Panc1 (cell line): ENCODE measurements at regions not wholly inside any gene's neighbourhood (a gene's known extent, or its start where the extent isn't known, plus 50 kb on each side); places are given as distances from the start of the nearest gene placed in this dataset.

Source experiments
- ATAC-seq: fragments of 200-7000 bp; cut with Tn5 transposase; 2 replicates; pipeline ENCODE4 v1.9.1; 2020; ENCODE audit warnings: mild to moderate bottlenecking, moderate library complexity
- BruUV-seq: library from RNA; stranded (reverse); fragments of 400-500 nt; replicated peaks from 2 replicates; lab custom pipeline; 2021; lab: Mats Ljungman, UMichigan
- CTCF ChIA-PET: fragments of 300-600 bp; sonication (Branson Sonifier 250); formaldehyde crosslinking; loops from one replicate; lab custom pipeline; 2022; ENCODE audit warnings: antibody characterized with exemption; lab: Charles Lee
- POLR2A ChIA-PET: fragments of 300-600 bp; sonication (Branson Sonifier 250); formaldehyde crosslinking; loops from one replicate; lab custom pipeline; 2022; ENCODE audit warnings: antibody characterized with exemption; lab: Charles Lee
- DNase-seq: peaks from one replicate; pipeline ENCODE4 v3.0.0-alpha.2; 2010; ENCODE audit warnings: low read depth, low spot score
- H3K27ac ChIP-seq: 2 replicates; pipeline ENCODE4 v1.5.1; 2011; ENCODE audit warnings: mild to moderate bottlenecking, low read length, inconsistent platforms
- H3K27me3 ChIP-seq: fragments of 200-500 bp; sonication (Bioruptor generic); 2 replicates; pipeline ENCODE4 v1.6.0; 2014; ENCODE audit warnings: low read length, inconsistent platforms; ENCODE audit not compliant: control insufficient read depth, insufficient read depth
- H3K36me3 ChIP-seq: fragments of 200-500 bp; sonication (Bioruptor generic); 2 replicates; pipeline ENCODE4 v1.5.1; 2014; ENCODE audit warnings: inconsistent platforms, mild to moderate bottlenecking, low read length, moderate library complexity; ENCODE audit not compliant: control insufficient read depth, insufficient read depth
- H3K4me1 ChIP-seq: 2 replicates; pipeline ENCODE4 v1.5.1; 2011; ENCODE audit warnings: inconsistent platforms, mild to moderate bottlenecking, low read length, moderate library complexity; ENCODE audit not compliant: control insufficient read depth, insufficient read depth
- H3K4me3 ChIP-seq, 2 experiments: 2 replicates each; pipeline ENCODE4 v1.5.1; 2011 to 2012; ENCODE audit warnings: low read depth in 2 of 2, low read length in 2 of 2, mild to moderate bottlenecking in 2 of 2, inconsistent platforms in 1 of 2, moderate library complexity in 1 of 2
- H3K9me3 ChIP-seq: fragments of 200-500 bp; sonication (Bioruptor generic); 2 replicates; pipeline ENCODE4 v1.5.1; 2014; ENCODE audit warnings: low read depth, mild to moderate bottlenecking, inconsistent platforms, low read length, moderate library complexity; ENCODE audit not compliant: control insufficient read depth, insufficient read depth
- POLR2AphosphoS5 ChIP-seq: IDR thresholded peaks from 2 replicates; pipeline ENCODE4 v1.6.1; 2012; ENCODE audit warnings: mild to moderate bottlenecking, low read depth, low read length, moderate library complexity
- SIN3A ChIP-seq: IDR thresholded peaks from 2 replicates; pipeline ENCODE4 v1.6.1; 2012; ENCODE audit warnings: low read depth, mild to moderate bottlenecking, low read length, moderate library complexity, borderline replicate concordance; ENCODE audit not compliant: insufficient read depth
- TCF7L2 ChIP-seq: IDR thresholded peaks from 2 replicates; pipeline ENCODE4 v1.6.1; 2011; ENCODE audit warnings: mild to moderate bottlenecking, low read depth, low read length, inconsistent platforms
- in situ Hi-C: cut with HindIII; loops from 2 replicates; pipeline ENCODE4 v1.10.0; 2016; ENCODE audit warnings: low sequenced_read_pairs, low pct_unique_long_range_greater_than_20kb
- intact Hi-C: fragments of 100-400 bp; cut with micrococcal nuclease; formaldehyde crosslinking; loops from one replicate; pipeline ENCODE4 v1.10.0; 2022; ENCODE audit not compliant: unreplicated experiment
- TF ChIP-seq, protein P1 (sequence below): fragments of 450-650 bp; IDR thresholded peaks from 2 replicates; pipeline ENCODE4 v1.5.1; 2017; ENCODE audit warnings: mild to moderate bottlenecking
- TF ChIP-seq, protein P2 (sequence below), 2 experiments: IDR thresholded peaks; 2 replicates each; pipeline ENCODE4 v1.6.1; 2011 to 2012; ENCODE audit warnings: low read depth in 2 of 2, control low read depth in 1 of 2, low read length in 1 of 2, mild to moderate bottlenecking in 1 of 2, moderate library complexity in 1 of 2; ENCODE audit not compliant: insufficient read depth in 1 of 2

DNA sequence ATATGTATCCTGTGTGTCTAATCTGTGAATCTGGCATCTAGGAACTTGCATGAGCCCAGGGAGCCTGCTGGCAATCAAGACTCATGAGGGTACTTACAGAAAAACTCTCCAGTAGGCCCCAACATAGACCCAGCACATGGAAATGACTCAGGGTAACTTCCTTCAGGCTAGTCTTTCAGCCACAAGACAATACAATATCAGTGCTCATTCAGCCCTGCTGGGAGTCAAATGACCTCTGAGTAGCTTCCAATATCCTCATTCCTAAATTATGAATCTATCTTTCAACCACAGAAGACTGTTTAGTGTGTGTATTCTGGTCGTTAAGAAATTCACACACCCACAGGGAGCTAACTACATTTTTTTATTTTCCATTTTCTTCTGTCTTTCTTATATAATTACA, 1273.0 kb downstream of the EFNA5 start:
- DNase-seq (peak; percentile 86), ATAC-seq (peak; percentile 88)
- H3K9me3 ChIP-seq = no peaks in the 10 kb centered on the region
- in situ Hi-C loops (no loop called here), intact Hi-C loops (no loop called here)
- H3K27ac ChIP-seq = no peak overlapping the region
- no TSS peak for BruUV-seq
- H3K36me3 ChIP-seq = no peaks in the 10 kb centered on the region
- no peak overlapping the region for H3K4me3 ChIP-seq
- POLR2A ChIA-PET = no interaction called here
- no peaks in the 10 kb centered on the region for H3K27me3 ChIP-seq
- CTCF ChIA-PET = no interaction called here
- TF ChIP-seq, protein P1, sequence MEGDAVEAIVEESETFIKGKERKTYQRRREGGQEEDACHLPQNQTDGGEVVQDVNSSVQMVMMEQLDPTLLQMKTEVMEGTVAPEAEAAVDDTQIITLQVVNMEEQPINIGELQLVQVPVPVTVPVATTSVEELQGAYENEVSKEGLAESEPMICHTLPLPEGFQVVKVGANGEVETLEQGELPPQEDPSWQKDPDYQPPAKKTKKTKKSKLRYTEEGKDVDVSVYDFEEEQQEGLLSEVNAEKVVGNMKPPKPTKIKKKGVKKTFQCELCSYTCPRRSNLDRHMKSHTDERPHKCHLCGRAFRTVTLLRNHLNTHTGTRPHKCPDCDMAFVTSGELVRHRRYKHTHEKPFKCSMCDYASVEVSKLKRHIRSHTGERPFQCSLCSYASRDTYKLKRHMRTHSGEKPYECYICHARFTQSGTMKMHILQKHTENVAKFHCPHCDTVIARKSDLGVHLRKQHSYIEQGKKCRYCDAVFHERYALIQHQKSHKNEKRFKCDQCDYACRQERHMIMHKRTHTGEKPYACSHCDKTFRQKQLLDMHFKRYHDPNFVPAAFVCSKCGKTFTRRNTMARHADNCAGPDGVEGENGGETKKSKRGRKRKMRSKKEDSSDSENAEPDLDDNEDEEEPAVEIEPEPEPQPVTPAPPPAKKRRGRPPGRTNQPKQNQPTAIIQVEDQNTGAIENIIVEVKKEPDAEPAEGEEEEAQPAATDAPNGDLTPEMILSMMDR = no peak
- TF ChIP-seq, protein P2, sequence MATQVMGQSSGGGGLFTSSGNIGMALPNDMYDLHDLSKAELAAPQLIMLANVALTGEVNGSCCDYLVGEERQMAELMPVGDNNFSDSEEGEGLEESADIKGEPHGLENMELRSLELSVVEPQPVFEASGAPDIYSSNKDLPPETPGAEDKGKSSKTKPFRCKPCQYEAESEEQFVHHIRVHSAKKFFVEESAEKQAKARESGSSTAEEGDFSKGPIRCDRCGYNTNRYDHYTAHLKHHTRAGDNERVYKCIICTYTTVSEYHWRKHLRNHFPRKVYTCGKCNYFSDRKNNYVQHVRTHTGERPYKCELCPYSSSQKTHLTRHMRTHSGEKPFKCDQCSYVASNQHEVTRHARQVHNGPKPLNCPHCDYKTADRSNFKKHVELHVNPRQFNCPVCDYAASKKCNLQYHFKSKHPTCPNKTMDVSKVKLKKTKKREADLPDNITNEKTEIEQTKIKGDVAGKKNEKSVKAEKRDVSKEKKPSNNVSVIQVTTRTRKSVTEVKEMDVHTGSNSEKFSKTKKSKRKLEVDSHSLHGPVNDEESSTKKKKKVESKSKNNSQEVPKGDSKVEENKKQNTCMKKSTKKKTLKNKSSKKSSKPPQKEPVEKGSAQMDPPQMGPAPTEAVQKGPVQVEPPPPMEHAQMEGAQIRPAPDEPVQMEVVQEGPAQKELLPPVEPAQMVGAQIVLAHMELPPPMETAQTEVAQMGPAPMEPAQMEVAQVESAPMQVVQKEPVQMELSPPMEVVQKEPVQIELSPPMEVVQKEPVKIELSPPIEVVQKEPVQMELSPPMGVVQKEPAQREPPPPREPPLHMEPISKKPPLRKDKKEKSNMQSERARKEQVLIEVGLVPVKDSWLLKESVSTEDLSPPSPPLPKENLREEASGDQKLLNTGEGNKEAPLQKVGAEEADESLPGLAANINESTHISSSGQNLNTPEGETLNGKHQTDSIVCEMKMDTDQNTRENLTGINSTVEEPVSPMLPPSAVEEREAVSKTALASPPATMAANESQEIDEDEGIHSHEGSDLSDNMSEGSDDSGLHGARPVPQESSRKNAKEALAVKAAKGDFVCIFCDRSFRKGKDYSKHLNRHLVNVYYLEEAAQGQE (IDR thresholded peaks at IDR 0.05; ENCODE audit: insufficient read depth in 1 of 2, low read depth in 2 of 2, low read length in 1 of 2) = no peak
- TF ChIP-seq SIN3A (no peak), TCF7L2 (no peak), POLR2AphosphoS5 (no peak)
- H3K4me1 ChIP-seq = no peaks in the 10 kb centered on the region

- TF ChIP-seq TCF7L2 = no peak
- no peak for TF ChIP-seq SIN3A
- TF ChIP-seq POLR2AphosphoS5 = no peak
- TF ChIP-seq, protein P2 (IDR thresholded peaks at IDR 0.05; ENCODE audit: insufficient read depth in 1 of 2, low read depth in 2 of 2, low read length in 1 of 2) = no peak
- TF ChIP-seq, protein P1 = no peak
- no peak for DNase-seq
- intact Hi-C loops = no loop called here
- no peaks in the 10 kb centered on the region for H3K9me3 ChIP-seq
- ATAC-seq = no peak
- CTCF ChIA-PET = no interaction called here
- no peaks in the 10 kb centered on the region for H3K4me1 ChIP-seq
- H3K27ac ChIP-seq = no peak overlapping the region
- H3K27me3 ChIP-seq = no peaks in the 10 kb centered on the region
- POLR2A ChIA-PET = no interaction called here
- no peak overlapping the region for H3K4me3 ChIP-seq
- no peaks in the 10 kb centered on the region for H3K36me3 ChIP-seq
- BruUV-seq = no TSS peak
- in situ Hi-C loops = no loop called here
Measured at GRCh38 chr5:106393276-106393675, 1277.5 kb downstream of the EFNA5 start.
